Mucosa of descending colon (tissue), 3 donors: ENCODE measurements at regions not wholly inside any gene's neighbourhood (a gene's known extent, or its start where the extent isn't known, plus 50 kb on each side); places are given as distances from the start of the nearest gene placed in this dataset.

ENCODE experiments used
- ATAC-seq: fragments of 200-7000 bp; cut with Tn5 transposase; one replicate; pipeline ENCODE4 v1.9.1; 2020; ENCODE audit warnings: mild to moderate bottlenecking, moderate library complexity
- DNase-seq, 3 donors: peaks; one replicate each; pipeline ENCODE4 v3.0.0-alpha.2; 2020
- H3K36me3 ChIP-seq: fragments of 200-600 bp; one replicate; pipeline ENCODE4 v1.8.0; 2021; ENCODE audit warnings: low read depth, mild to moderate bottlenecking
- H3K4me1 ChIP-seq: fragments of 200-600 bp; one replicate; pipeline ENCODE4 v1.8.0; 2021; ENCODE audit warnings: low read depth, mild to moderate bottlenecking
- H3K4me3 ChIP-seq: fragments of 200-600 bp; one replicate; pipeline ENCODE4 v1.8.0; 2021; ENCODE audit warnings: mild to moderate bottlenecking
- H3K9me3 ChIP-seq: fragments of 200-600 bp; one replicate; pipeline ENCODE4 v1.8.0; 2021; ENCODE audit warnings: mild to moderate bottlenecking
- CTCF ChIP-seq: fragments of 200-600 bp; IDR thresholded peaks from one replicate; pipeline ENCODE4 v1.8.0; 2022; ENCODE audit warnings: antibody characterized with exemption, mild to moderate bottlenecking
- intact Hi-C, 2 donors: fragments of 100-400 bp; cut with DNase I in 1 of 2; cut with micrococcal nuclease in 1 of 2; formaldehyde crosslinking; loops; one replicate each; pipeline versions ENCODE4 v1.11.0 to v1.11.1; 2022; cut with DNase I, micrococcal nuclease
- donor health status: DM: no; HTN: no; CAD: no; lungs with moderate emphysema.
- donor health status: DM: no; HTN: no; CAD: no.
- donor health status: DM: no; HTN: yes; CAD: no.

- H3K4me1 ChIP-seq: no peaks in the 10 kb centered on the region
- H3K36me3 ChIP-seq: no peaks in the 10 kb centered on the region
- no peaks in the 10 kb centered on the region for H3K9me3 ChIP-seq
- no peak for TF ChIP-seq CTCF
- no peak for ATAC-seq
- intact Hi-C loops: no loop called here
- no peak overlapping the region for H3K4me3 ChIP-seq
- no peak for DNase-seq
Observed at GRCh38 chr3:8387571-8387970, 114.1 kb upstream of the LMCD1 start.

GRCh38 chr3:8399686-8400085, 101.9 kb upstream of the LMCD1 start:
- Histone ChIP-seq H3K4me3 (no peak overlapping the region), H3K9me3 (no peaks in the 10 kb centered on the region), H3K4me1 (no peaks in the 10 kb centered on the region), H3K36me3 (no peaks in the 10 kb centered on the region)
- intact Hi-C loops: no loop called here
- no peak for TF ChIP-seq CTCF
- DNase-seq (no peak), ATAC-seq (no peak)

- H3K4me1 ChIP-seq: no peaks in the 10 kb centered on the region
- no peaks in the 10 kb centered on the region for H3K36me3 ChIP-seq
- H3K9me3 ChIP-seq: no peaks in the 10 kb centered on the region
- intact Hi-C loops: no loop called here
- ATAC-seq (no peak), DNase-seq (no peak)
- no peak overlapping the region for H3K4me3 ChIP-seq
- no peak for TF ChIP-seq CTCF
Observed at GRCh38 chr3:8400911-8401310, 100.7 kb upstream of the LMCD1 start.

GRCh38 chr3:8403996-8404395, 97.6 kb upstream of the LMCD1 start:
- Histone ChIP-seq H3K36me3 (no peaks in the 10 kb centered on the region), H3K9me3 (peaks cover 4% of the 10 kb centered on the region), H3K4me1 (no peaks in the 10 kb centered on the region), H3K4me3 (no peak overlapping the region)
- DNase-seq: no peak
- no peak for ATAC-seq
- intact Hi-C loops: no loop called here
- no peak for TF ChIP-seq CTCF

- no peaks in the 10 kb centered on the region for H3K36me3 ChIP-seq
- H3K4me1 ChIP-seq: no peaks in the 10 kb centered on the region
- H3K4me3 ChIP-seq: no peak overlapping the region
- peaks cover 4% of the 10 kb centered on the region for H3K9me3 ChIP-seq
- TF ChIP-seq CTCF: no peak
- DNase-seq: no peak
- ATAC-seq: no peak
- intact Hi-C loops: no loop called here
Observed at GRCh38 chr3:8405144-8405543, 96.5 kb upstream of the LMCD1 start.

GRCh38 chr3:8406479-8406878, 95.1 kb upstream of the LMCD1 start:
- ATAC-seq: no peak
- intact Hi-C loops: no loop called here
- H3K9me3 ChIP-seq: peaks cover 4% of the 10 kb centered on the region
- H3K4me1 ChIP-seq: no peaks in the 10 kb centered on the region
- no peak for TF ChIP-seq CTCF
- H3K36me3 ChIP-seq: no peaks in the 10 kb centered on the region
- no peak for DNase-seq
- no peak overlapping the region for H3K4me3 ChIP-seq
